ENCODE measurements at regions not wholly inside any gene's neighbourhood (a gene's known extent, or its start where the extent isn't known, plus 50 kb on each side); places are given as distances from the start of the nearest gene placed in this dataset.

GRCh38 chr18:67896451-67896850 lies 379.9 kb upstream of the DSEL start:
- TF ChIP-seq CTCF (IDR thresholded peaks at IDR 0.05; ENCODE audit: low read depth, low read length, missing input control) (no peak), GABPA (IDR thresholded peaks at IDR 0.05 in 1 of 2, conservative IDR thresholded peaks at IDR 0.05 in 1 of 2) (no peak), ATF3 (IDR thresholded peaks at IDR 0.05) (no peak), SP1 (IDR thresholded peaks at IDR 0.05) (no peak)

Measured in liver (tissue), 3 donors.